GM19043 (cell line): ENCODE measurements at regions not wholly inside any gene's neighbourhood (a gene's known extent, or its start where the extent isn't known, plus 50 kb on each side); places are given as distances from the start of the nearest gene placed in this dataset.

Experiments used
- ATAC-seq: cut with Tn5 transposase; IDR thresholded peaks from one replicate; pipeline ENCODE4 v1.9.1; 2021; ENCODE audit warnings: low read depth; ENCODE audit not compliant: unreplicated experiment

DNA sequence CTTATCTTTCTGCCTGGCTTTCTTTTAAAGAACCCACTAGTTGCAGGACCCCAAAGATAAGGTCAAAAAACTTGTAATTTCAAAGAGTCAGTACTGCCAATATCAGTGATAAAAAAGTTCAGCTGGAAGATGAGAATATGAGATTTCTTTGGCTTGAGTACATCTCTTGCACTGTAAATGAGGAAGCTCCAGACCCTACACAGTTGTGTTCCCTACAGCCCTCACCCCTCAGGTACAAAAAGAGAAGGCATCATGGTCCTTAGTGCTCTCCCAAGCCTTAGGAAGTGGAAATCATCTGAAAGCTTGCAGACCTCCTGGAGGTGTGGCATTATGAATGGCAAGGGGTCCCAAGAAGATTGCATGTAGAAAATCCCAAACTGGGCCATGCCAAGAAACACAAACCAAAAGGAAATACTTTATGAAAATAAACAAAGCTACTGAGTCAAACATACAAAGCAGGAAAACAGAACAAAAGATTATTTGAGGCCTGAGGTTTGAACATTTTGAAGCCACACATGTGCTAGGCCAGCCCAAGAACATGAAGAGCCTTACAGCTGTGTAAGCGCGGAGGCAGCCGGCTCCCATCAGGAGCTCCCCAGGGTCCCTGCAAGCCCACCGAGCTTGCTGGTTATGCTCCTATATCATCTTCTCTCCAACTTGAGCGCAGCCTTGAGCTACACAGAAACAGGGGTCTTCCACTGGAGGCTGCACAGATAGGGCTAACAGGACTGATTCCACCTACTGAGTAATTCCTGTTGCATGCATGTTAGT, 217.0 kb downstream of the OSR1 start:
- no peak for ATAC-seq

DNA sequence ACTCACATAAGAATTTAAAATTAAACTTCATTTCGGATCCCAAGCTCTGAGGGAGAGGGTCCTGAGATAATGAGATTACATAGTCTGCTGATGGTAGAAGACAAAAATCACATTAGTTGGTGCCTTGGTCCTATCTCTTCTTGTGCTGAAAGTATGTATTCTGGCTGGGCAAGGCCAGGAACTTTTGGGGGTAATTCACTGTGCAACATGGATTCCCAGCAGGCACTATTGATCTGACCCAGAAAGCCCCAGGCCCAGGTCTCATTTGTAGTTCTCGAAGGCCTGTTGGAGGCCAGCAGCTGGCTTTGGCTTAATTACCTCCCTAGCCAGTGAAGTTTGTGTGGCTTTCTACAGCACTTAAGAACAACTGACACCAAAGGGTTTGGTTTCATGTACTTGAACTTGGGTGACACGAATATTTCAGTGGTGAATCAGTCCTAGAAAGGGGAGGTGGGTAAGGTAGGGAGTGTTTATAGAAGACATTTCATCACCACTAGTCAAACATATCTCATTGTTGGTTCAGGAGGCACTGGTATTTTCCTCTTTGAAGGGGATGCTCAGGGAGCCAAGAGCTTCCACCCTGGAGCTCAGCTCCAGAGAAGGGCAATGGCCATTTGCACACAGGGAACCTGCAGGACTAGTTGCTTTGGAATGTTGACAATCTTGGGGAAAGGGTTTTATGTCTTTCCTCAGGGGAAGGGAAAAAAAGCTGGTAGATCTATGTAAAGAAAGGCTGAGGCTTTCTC, 217.8 kb downstream of the OSR1 start:
- no peak for ATAC-seq

DNA sequence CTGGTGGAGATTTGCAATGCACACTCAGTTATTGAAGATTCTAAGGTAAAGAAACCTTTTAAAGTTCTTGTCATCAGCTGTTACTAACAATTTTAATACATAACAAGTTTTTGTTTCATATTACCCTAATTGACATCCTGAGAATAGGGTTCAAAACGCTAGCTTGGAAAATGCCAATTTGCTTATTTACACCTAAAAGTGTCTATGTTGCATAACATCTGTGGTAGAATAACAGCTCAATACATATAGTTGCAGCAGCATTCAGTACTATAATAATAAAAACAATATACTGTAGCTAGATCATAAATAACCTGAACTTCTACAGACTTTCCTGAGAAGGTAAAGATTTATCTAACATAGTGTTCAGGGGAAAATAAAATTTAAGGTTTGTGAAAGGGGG, 219.0 kb downstream of the OSR1 start:
- no peak for ATAC-seq

DNA sequence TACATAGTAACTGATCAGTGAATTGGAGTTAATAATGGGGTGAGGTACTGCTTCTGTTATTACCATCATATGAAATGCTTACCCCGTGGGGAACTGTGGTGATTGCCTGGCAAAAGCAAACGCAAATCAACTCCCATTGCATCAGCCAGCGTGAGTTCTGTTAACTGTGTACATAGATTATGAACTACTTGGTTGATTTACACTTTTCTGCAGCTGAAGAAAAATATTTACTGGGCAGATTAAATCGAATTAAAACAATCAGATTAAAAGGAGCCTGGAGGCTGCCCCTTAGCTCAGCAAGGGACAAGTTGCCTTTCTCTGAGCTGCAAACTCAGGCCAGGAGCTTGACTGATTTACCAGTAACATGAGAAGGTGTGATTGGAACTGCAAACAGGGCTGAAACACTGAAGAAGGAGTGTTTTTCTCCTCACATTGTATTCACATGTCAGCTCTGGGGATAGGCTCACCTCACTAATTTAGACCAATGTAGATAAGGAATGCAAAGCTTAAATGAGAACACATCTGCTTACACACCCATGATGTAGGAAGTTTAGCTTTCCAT, 220.1 kb downstream of the OSR1 start:
- ATAC-seq: no peak

DNA sequence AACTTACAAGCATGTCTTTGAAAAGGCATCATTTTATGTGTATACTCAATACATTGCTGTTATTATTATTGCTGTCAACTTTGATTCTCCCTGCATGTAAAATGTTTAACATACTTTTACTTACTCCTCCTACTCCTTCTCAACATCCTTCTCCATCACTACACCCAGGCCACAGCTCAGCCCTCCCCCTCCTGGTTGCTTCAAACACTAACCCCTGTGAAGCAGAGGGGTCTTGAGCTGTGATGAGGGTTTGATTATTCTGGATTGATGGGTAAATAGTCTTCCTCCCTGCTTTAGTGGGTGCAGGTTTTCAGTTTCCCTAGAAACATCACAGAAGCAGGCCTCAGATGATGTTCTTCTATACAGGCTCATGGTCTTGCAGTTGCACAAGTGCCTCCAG, 221.0 kb downstream of the OSR1 start:
- ATAC-seq: no peak

DNA sequence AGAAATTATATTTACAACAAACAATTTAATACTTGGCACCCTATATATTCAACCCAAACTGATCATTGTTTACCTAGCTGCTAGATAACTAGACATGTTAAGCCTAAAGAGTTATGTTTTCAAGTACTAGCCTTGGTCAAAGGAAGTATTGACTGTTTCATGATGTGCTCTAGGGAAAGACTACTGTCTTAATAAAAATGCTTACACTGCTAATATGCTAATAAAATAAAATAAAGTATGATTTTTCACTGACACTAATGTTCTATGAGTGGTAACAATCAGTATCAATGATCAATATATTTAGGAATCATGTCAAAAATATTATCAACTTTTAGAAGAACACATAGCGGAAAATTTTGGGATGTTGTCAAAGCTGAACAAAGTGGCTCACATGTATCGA, 225.5 kb downstream of the OSR1 start:
- ATAC-seq: no peak

DNA sequence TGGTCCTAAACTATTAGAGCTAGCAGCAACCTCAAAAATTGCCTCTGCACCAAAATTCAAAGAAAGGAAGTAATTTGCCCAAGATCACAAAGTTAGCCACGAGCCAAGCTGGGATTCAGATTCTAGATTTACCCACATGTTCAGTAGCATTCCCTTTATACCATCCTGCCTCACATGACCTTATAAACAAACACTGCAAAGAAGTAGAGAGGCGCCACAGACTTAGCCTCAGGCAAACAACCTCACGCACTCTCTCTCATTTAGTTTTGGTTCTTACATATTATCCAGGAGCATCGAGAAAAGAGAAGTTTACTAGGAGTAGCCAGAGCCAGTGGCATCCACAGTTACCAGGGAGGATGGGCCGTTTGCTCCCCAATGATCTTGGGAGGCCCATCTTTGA, 226.6 kb downstream of the OSR1 start:
- ATAC-seq: no peak

DNA sequence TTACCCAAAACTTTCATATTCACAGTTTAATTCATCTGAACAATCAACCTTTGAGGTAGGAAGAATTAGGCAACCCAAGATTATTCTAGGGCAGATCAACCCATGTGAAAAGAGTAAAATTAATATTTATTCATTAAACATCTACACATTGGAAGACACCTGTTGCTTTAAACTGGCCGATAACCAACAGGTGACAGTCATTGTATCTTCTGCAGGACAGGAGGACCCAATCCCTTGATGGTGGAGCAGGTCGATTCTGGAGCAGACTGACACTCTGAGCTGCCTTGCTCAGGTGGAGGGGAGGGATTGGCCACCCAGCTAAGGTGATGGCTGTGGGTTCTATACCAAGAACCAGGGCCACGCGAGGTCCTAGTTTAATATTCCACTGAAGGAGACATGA, 230.3 kb downstream of the OSR1 start:
- no peak for ATAC-seq

DNA sequence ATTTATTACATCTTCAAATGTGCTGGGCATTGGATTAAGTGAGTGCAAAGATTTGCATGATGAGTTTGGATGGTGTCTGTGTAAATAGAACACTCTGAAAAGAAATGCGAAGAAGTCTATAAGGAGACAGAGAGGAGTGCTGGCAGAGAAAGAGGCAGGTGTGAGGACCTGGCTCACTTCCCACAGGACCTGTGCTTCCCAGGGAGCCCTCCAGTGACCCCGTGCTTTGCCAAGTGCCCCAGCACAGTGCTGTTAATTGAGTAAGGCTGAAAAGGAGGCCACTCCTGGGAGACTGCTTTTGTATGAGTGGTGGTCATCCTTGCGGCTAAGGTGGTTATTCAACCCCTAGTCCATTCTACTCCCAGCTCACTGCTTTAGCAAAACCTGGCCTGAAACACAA, 230.8 kb downstream of the OSR1 start:
- ATAC-seq: no peak

DNA sequence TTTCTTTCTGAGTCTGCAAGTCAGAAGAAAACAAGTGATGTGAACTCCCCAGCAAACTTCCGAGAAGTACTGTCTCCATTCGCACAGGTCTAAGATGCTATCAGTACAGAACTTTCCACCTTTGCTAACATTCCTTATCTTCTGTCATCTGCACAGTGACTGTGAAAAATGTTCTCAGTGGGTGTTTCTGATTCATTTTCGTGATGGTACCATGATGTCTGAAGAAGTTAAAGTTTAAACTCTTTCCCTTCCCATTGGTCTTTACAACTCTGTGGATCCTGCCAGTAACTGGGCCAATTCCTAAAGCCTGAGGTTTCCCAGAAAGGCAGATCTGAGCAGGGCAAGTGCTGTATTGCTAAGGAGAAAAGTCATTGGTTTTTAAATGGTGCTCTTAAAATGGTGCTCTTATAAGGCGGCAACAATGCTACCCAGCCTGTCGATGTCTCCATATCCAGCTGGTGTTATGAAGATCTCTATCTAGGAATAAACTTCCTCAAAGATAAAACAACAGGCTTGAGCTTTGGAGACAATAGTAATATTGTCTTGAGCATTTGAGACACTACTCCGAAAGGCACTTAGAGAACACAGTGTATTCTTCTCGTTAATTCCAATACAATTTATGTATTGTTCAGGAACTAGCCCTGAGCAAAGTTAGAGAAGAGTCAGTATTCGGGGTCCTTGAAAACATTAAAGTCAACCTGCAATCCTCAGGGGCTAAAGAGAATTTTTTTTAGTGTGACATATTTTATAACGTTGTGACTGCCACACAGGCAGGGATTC, 232.3 kb downstream of the OSR1 start:
- ATAC-seq: no peak

DNA sequence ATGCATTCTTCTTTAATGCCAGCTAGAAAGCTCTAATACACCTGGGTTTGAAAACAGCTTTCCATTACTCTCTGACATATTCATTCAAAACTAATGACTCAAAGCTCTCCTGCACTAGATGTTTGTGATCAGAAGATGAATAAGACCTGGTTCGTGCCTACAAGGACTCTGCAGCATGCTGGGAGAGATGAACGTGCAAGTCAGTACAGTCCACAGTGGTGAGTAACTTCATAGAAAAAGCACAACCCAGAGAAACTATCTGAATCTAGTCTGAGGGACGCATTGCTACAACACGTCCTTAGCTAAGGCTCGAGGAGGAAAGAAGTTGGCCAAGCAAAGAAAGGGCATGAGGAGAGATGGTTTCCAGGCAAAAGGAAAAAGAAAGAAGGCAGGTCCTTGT, 234.3 kb downstream of the OSR1 start:
- no peak for ATAC-seq

DNA sequence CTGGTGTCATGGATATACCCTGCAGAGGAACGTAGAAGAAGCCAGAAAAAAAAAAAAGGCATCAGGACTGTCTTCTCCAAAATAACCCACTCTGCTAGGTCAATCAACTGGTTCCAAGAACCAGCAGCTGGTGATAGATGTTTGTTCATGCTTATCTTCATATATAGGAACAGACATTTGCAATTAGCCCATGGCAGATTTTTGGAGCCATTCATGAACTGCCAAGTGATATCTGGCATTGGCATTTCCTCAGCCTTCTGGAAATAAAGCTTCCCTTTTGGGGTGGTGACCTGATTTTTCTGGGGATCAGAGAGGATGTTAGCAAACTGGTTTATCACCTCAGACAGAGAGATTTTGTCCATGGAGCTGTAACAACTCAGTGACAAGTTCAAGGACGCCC, 234.9 kb downstream of the OSR1 start:
- ATAC-seq: no peak

DNA sequence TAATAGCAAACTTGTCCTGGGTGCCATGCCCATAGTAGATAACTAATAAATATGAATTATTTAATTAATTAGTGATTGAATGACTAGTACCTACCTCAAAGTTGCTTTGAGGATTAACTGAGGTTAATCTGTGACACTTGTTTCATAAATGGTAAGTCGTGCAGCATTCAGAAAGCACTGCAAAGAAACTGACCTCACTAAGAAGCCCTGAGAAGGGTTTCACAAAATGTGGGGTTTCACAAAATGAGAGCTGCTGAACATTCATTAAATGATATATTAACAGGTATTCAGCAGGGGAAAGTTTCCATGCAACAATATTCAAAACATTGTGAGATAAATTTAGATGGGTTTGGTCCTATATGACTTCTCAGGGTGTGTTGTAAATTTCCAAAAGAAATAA, 236.2 kb downstream of the OSR1 start:
- ATAC-seq: no peak

DNA sequence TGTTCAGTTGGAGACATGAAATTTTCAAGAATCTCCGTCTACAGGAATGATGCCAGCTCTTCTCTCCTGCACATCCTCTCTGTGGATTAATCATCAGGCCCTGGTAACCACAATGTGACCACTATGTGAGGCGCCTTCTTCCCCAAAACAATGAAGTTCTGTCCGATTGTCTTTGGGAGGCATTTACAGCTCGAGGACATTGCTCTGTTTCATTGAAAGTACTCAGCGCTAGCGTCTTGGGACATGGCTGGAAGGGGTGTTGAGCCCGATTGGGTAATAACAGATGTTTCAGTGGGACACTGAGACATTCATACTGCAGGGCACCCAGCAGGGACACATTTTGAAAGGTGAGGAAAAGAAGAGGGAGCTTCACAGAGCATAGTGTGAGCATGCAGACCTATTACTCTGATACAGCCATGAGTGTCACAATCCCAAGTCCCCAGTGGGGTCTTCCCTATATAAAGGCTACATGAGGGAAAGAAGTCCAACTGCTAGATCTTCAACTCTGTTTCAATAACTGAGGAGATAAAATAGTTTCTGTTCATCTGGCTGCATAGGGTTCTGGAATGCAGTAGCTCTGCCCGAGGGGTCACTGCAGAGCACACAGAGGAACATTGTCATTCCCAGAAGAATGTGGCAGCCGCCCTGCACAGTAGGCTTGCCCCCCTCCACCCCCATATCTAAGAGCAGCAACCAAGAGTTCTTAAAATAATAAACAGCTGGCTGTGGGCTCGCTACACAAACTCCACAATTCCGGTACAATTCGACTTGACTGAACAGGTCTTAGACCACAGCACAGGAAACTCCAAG, 237.3 kb downstream of the OSR1 start:
- ATAC-seq: no peak

DNA sequence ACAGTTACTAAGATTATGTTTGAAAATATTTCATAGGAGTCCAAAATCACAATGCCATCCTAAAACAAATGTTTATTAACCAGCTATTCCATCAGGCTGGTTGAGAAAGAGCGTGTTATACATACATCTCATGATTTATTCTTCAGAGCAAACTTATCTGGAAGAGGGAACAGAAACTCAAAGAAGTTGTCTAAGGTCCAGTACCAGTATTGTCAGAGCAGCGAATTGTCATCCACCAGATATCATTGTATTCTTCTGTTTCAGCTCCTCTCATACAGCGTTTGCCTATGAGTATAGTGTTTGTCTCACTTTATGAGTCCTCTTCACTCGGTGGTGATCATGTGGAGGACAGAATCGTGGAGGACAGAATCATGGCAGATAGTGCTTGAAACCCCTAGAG, 238.2 kb downstream of the OSR1 start:
- no peak for ATAC-seq

DNA sequence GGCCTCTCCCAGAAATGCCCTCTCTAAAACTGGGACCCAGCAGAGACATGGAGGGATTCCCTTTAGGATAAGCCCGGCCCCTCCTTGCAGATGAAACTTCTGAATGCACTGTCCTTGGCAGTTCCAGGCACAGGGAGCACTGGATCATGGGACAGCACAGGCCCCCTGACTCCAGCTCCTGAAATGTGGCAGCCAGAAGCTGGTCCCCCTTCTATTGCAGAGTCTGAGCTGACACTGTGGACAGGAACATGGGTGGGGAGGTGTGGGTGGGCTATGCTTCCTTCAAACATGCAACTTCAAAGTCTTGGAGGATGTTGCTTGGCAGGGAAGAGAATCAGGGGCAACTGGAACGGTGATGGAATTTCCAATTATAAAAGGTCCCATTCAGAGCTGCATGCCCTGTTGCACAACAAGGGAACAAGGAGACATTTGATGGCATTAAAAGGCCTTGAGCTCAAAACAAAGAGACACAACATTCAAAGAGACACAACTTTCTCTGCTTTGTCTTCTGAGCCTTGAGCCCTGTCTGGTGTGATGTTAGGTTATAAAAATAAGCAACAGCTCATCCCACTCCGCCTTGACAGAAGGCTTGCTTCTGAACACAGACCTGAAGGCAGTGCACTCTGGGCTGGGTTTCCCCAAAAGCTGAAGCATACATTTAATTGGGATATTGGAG, 239.0 kb downstream of the OSR1 start:
- ATAC-seq: no peak

DNA sequence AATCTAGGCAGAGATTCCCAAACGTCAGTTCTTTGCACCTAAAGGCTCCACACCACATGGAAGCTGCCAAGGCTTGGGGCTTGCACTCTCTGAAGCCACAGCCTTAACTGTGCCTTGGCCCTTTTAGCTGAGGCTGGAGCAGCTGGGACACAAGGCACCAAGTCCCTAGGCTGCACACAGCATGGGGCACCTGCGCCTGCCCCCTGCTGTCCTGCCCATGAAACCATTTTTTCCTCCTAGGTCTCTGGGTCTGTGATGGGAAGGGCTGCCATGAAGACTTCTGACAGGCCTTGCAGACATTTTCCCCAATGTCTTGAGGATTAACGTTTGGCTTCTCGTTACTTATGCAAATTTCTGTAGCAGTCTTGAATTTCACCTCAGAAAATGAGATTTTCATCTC, 241.5 kb downstream of the OSR1 start:
- ATAC-seq: no peak

DNA sequence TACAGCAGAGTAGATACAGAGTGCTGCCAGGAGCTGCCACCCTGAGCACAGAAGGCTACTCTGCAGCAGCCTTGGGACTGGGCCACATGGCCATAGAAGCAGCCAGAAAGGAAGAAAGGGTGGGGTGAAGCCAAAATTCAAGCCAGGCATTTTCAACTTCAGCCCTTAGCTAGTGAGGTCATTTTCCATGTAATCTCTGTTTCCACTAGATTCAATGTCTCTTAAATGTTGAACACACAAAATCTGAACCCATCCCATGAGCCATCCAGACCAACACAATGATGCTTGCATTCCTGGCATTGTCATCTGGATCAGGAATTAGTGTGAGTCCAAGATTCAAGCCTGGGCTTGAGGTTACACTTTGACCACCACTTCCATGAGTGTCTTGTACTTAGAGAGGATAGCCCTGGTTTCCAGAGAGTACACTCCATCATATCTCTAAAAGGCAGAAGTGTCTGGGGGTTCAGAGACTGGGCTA, 243.6 kb downstream of the OSR1 start:
- no peak for ATAC-seq

DNA sequence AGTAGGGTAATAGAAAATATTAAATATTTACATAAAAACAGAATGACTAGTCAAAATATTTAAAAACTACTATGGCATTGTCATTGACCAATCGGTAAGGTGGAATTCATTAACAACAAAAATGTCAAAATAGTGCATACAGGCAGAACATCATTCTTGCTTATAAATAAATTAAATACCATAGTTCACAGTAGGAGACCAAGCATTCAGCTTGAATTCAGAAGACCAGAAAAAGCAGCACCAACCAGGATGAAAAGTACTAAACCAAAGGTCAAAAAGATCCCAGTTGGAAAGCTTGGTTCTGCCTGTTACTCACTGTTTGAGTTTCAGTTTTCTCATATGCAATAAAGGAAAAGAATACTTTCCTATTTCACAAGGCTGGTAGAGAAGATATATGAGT, 244.3 kb downstream of the OSR1 start:
- ATAC-seq: no peak

DNA sequence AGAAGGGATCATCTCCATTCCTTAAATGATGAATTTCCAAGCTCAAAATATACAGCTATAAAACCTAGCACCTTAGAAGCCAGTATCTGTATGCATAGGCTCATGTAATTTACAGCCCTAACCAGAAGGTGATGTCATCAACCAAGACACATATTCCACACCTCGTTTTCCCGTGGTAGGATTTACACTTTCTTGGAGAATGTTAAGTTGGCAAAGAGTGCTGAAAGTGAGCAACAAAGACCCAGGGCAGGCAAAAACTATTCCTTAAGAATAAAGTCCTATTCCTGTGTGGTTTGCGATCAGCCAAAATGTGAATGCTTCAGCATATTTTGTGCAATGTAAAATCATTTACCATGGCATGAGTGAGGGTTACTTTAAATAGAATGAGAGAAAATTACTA, 247.1 kb downstream of the OSR1 start:
- no peak for ATAC-seq
